ENCODE measurements at regions not wholly inside any gene's neighbourhood (a gene's known extent, or its start where the extent isn't known, plus 50 kb on each side); places are given as distances from the start of the nearest gene placed in this dataset.
A peak's percentile ranks its signal among the peaks of the same experiment; 100 is the strongest.

GRCh38 chr3:87442470-87442869 is 166.1 kb upstream of the POU1F1 start:
- Histone ChIP-seq H4K20me1 (ENCODE audit: control insufficient read depth, extremely low read depth, insufficient read depth, low read length) (no peaks in the 10 kb centered on the region), H3K4me2 (ENCODE audit: extremely low read depth, insufficient read depth, low read length) (no peak overlapping the region), H3K27me3 (ENCODE audit: control insufficient read depth, insufficient read depth, low read length) (no peaks in the 10 kb centered on the region), H3K27ac (ENCODE audit: insufficient read depth, low read length) (no peak overlapping the region), H3K36me3 (ENCODE audit: control insufficient read depth, insufficient read depth, low read length) (no peaks in the 10 kb centered on the region), H3K4me1 (ENCODE audit: control insufficient read depth, extremely low read depth, insufficient read depth, low read length) (no peaks in the 10 kb centered on the region), H3K4me3 (replicated peaks in 1 of 4; ENCODE audit: control extremely low read depth in 1 of 4, insufficient read depth in 1 of 4, low read depth in 3 of 4, low read length in 4 of 4) (no peak overlapping the region), H3K9me3 (ENCODE audit: control insufficient read depth, insufficient read depth, low read depth, low read length) (no peaks in the 10 kb centered on the region), H2AFZ (ENCODE audit: low read length) (no peak overlapping the region), H3K79me2 (ENCODE audit: control insufficient read depth, insufficient read depth, low read length) (no peaks in the 10 kb centered on the region), H3K9ac (ENCODE audit: insufficient read depth, low read length) (no peak overlapping the region)
- no peak for DNase-seq (ENCODE audit: low read depth in 2 of 2)
- TF ChIP-seq CTCF (conservative IDR thresholded peaks at IDR 0.05 in 1 of 2, IDR thresholded peaks at IDR 0.05 in 1 of 2; ENCODE audit: low read depth in 1 of 2, low read length in 2 of 2) (no peak), EZH2 (IDR thresholded peaks at IDR 0.05; ENCODE audit: low read length, missing control alignments) (no peak)

GRCh38 chr3:87437765-87438164 is 161.4 kb upstream of the POU1F1 start:
- no peaks in the 10 kb centered on the region for H3K79me2 ChIP-seq (ENCODE audit: control insufficient read depth, insufficient read depth, low read length)
- peak in 1 of 2 donors; percentile 68 for DNase-seq (ENCODE audit: low read depth in 2 of 2)
- TF ChIP-seq EZH2 (IDR thresholded peaks at IDR 0.05; ENCODE audit: low read length, missing control alignments) = no peak
- TF ChIP-seq CTCF (conservative IDR thresholded peaks at IDR 0.05 in 1 of 2, IDR thresholded peaks at IDR 0.05 in 1 of 2; ENCODE audit: low read depth in 1 of 2, low read length in 2 of 2) = no peak
- H3K9ac ChIP-seq (ENCODE audit: insufficient read depth, low read length) = no peak overlapping the region
- no peak overlapping the region for H2AFZ ChIP-seq (ENCODE audit: low read length)
- H3K4me1 ChIP-seq (ENCODE audit: control insufficient read depth, extremely low read depth, insufficient read depth, low read length) = no peaks in the 10 kb centered on the region
- H3K4me3 ChIP-seq (replicated peaks in 1 of 4; ENCODE audit: control extremely low read depth in 1 of 4, insufficient read depth in 1 of 4, low read depth in 3 of 4, low read length in 4 of 4) = no peak overlapping the region
- H3K4me2 ChIP-seq (ENCODE audit: extremely low read depth, insufficient read depth, low read length) = no peak overlapping the region
- no peaks in the 10 kb centered on the region for H3K27me3 ChIP-seq (ENCODE audit: control insufficient read depth, insufficient read depth, low read length)
- no peaks in the 10 kb centered on the region for H3K9me3 ChIP-seq (ENCODE audit: control insufficient read depth, insufficient read depth, low read depth, low read length)
- H4K20me1 ChIP-seq (ENCODE audit: control insufficient read depth, extremely low read depth, insufficient read depth, low read length) = no peaks in the 10 kb centered on the region
- no peak overlapping the region for H3K27ac ChIP-seq (ENCODE audit: insufficient read depth, low read length)
- no peaks in the 10 kb centered on the region for H3K36me3 ChIP-seq (ENCODE audit: control insufficient read depth, insufficient read depth, low read length)

GRCh38 chr3:87436781-87437543 is 160.6 kb upstream of the POU1F1 start:
- H3K36me3 ChIP-seq (ENCODE audit: control insufficient read depth, insufficient read depth, low read length) = no peaks in the 10 kb centered on the region
- H3K4me1 ChIP-seq (ENCODE audit: control insufficient read depth, extremely low read depth, insufficient read depth, low read length) = no peaks in the 10 kb centered on the region
- H4K20me1 ChIP-seq (ENCODE audit: control insufficient read depth, extremely low read depth, insufficient read depth, low read length) = no peaks in the 10 kb centered on the region
- H2AFZ ChIP-seq (ENCODE audit: low read length) = no peak overlapping the region
- TF ChIP-seq CTCF (conservative IDR thresholded peaks at IDR 0.05 in 1 of 2, IDR thresholded peaks at IDR 0.05 in 1 of 2; ENCODE audit: low read depth in 1 of 2, low read length in 2 of 2) = no peak
- H3K9me3 ChIP-seq (ENCODE audit: control insufficient read depth, insufficient read depth, low read depth, low read length) = no peaks in the 10 kb centered on the region
- no peaks in the 10 kb centered on the region for H3K79me2 ChIP-seq (ENCODE audit: control insufficient read depth, insufficient read depth, low read length)
- peak in 1 of 2 donors; percentile 90 for DNase-seq (ENCODE audit: low read depth in 2 of 2)
- H3K27ac ChIP-seq (ENCODE audit: insufficient read depth, low read length) = no peak overlapping the region
- no peak overlapping the region for H3K4me3 ChIP-seq (replicated peaks in 1 of 4; ENCODE audit: control extremely low read depth in 1 of 4, insufficient read depth in 1 of 4, low read depth in 3 of 4, low read length in 4 of 4)
- no peaks in the 10 kb centered on the region for H3K27me3 ChIP-seq (ENCODE audit: control insufficient read depth, insufficient read depth, low read length)
- H3K4me2 ChIP-seq (ENCODE audit: extremely low read depth, insufficient read depth, low read length) = no peak overlapping the region
- no peak overlapping the region for H3K9ac ChIP-seq (ENCODE audit: insufficient read depth, low read length)

Measured in fibroblast of lung (primary cell).